Stomach (tissue), 8 donors: ENCODE measurements at regions not wholly inside any gene's neighbourhood (a gene's known extent, or its start where the extent isn't known, plus 50 kb on each side); places are given as distances from the start of the nearest gene placed in this dataset.
A peak's percentile ranks its signal among the peaks of the same experiment; 100 is the strongest.

Source experiments
- DNase-seq, 2 donors: peaks; one replicate each; pipeline versions ENCODE4 v3.0.0 to v3.0.0-alpha.2; 2013 to 2019
- H3K27ac ChIP-seq, 5 donors: fragments of 200-600 bp in 4 of 5; sonication (generic) in 4 of 5; one replicate each; pipeline ENCODE4 v1.5.1; 2013 to 2019; ENCODE audit warnings: mild to moderate bottlenecking in 1 of 5, moderate library complexity in 1 of 5
- H3K27me3 ChIP-seq, 3 donors: fragments of 200-600 bp; sonication (generic); one replicate each; pipeline ENCODE4 v1.5.1; 2017 to 2019; ENCODE audit warnings: mixed run types in 1 of 3
- H3K36me3 ChIP-seq, 4 donors: fragments of 200-600 bp; sonication (generic); 1 replicate in 3 of 4; 2 replicates in 1 of 4; pipeline ENCODE4 v1.5.1; 2016 to 2019
- H3K4me1 ChIP-seq, 4 donors: fragments of 200-600 bp; sonication (generic); one replicate each; pipeline ENCODE4 v1.5.1; 2016 to 2019
- H3K4me3 ChIP-seq, 4 donors: fragments of 200-600 bp; sonication (generic) in 3 of 4; one replicate each; pipeline ENCODE4 v1.5.1; 2016 to 2019; ENCODE audit warnings: mild to moderate bottlenecking in 1 of 4
- H3K9me3 ChIP-seq, 4 donors: fragments of 200-600 bp; sonication (generic); one replicate each; pipeline ENCODE4 v1.5.1; 2016 to 2019
- CTCF ChIP-seq, 7 experiments: fragments of 450-650 bp in 4 of 7; fragments of 200-600 bp in 3 of 7; sonication (generic) in 3 of 7; IDR thresholded peaks; one replicate each; pipeline ENCODE4 v1.5.1; 2016 to 2019; ENCODE audit warnings: antibody characterized with exemption in 7 of 7, control low read depth in 2 of 7, mild to moderate bottlenecking in 1 of 7
- EP300 ChIP-seq: sonication (generic); formaldehyde crosslinking; IDR thresholded peaks from one replicate; pipeline ENCODE4 v1.6.1; 2017; ENCODE audit warnings: antibody characterized with exemption
- POLR2A ChIP-seq, 4 donors: fragments of 450-650 bp; IDR thresholded peaks; one replicate each; pipeline ENCODE4 v1.6.1; 2016; ENCODE audit warnings: antibody characterized with exemption in 4 of 4, control low read depth in 2 of 4, mild to moderate bottlenecking in 1 of 4, moderate library complexity in 1 of 4
- POLR2AphosphoS5 ChIP-seq, 3 donors: sonication (generic); formaldehyde crosslinking; IDR thresholded peaks; one replicate each; pipeline ENCODE4 v1.6.1; 2016; ENCODE audit warnings: antibody characterized with exemption in 3 of 3
- WGBS, 5 donors: extraction: QIAGEN DNeasy Blood & Tissue Kit in 3 of 5; methylation state at CpG; one replicate each; pipeline versions ENCODE4 v1.1.5 to v1.1.7; 2013 to 2018; 5-methylcytosine and 5-hydroxymethylcytosine counted together
- intact Hi-C: fragments of 100-400 bp; cut with DNase I; formaldehyde crosslinking; loops from one replicate; pipeline ENCODE4 v1.15.1; 2023; ENCODE audit warnings: low total_unique reads
- donor health status: healthy with polysubstance abuse.
- donor health status: Bipolar disorder and iron deficiency.
- donor health status: healthy.

- 79 to 82% (median 81%) methylated on average over 4 of the region's 4 CpGs for WGBS, 5 donors
- DNase-seq: no peak
- TF ChIP-seq POLR2AphosphoS5 (IDR thresholded peaks at IDR 0.05): no peak
- TF ChIP-seq POLR2A (IDR thresholded peaks at IDR 0.05): no peak
- no peak for TF ChIP-seq CTCF (IDR thresholded peaks at IDR 0.05)
- TF ChIP-seq EP300: no peak
- intact Hi-C loops: no loop called here
- H3K27me3 ChIP-seq: no peaks in the 10 kb centered on the region
- no peaks in the 10 kb centered on the region for H3K36me3 ChIP-seq
- H3K4me3 ChIP-seq: no peak overlapping the region
- no peak overlapping the region for H3K27ac ChIP-seq
- no peaks in the 10 kb centered on the region for H3K9me3 ChIP-seq
- no peaks in the 10 kb centered on the region for H3K4me1 ChIP-seq
These were observed 533.6 kb downstream of the PTPRC start for GRCh38 chr1:199172171-199173124.

GRCh38 chr1:199173356-199173755 is 534.5 kb downstream of the PTPRC start:
- no peaks in the 10 kb centered on the region for H3K36me3 ChIP-seq
- intact Hi-C loops: no loop called here
- H3K4me3 ChIP-seq: no peak overlapping the region
- TF ChIP-seq CTCF (IDR thresholded peaks at IDR 0.05): no peak
- TF ChIP-seq POLR2AphosphoS5 (IDR thresholded peaks at IDR 0.05): no peak
- no peak for TF ChIP-seq POLR2A (IDR thresholded peaks at IDR 0.05)
- TF ChIP-seq EP300: no peak
- H3K4me1 ChIP-seq: no peaks in the 10 kb centered on the region
- peak in 1 of 2 donors; percentile 50 for DNase-seq
- H3K27ac ChIP-seq: no peak overlapping the region
- H3K9me3 ChIP-seq: no peaks in the 10 kb centered on the region
- no peaks in the 10 kb centered on the region for H3K27me3 ChIP-seq

DNA sequence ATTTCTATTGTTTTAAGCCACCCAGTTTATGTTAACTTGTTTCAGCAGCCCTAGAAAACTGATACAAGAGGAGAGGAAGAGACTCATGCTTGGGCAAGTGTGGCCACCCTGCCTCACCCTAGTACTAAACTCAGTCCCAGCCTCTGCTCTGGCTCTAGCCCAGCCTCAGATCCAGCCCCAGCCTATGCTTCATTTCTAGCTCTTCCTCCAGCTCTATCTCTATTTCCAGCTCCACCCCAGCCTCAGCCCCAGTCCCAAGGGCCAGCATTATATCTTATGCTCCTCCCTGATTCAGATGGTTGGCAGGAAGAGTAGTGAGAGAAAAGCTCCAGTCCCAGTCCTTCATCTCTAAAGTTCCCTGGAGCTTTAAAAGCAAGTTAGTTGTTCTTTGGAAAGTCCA is 535.5 kb downstream of the PTPRC start:
- peak in 1 of 2 donors; percentile 3 for DNase-seq
- no peaks in the 10 kb centered on the region for H3K9me3 ChIP-seq
- H3K36me3 ChIP-seq: no peaks in the 10 kb centered on the region
- intact Hi-C loops: no loop called here
- H3K27me3 ChIP-seq: no peaks in the 10 kb centered on the region
- no peak for TF ChIP-seq CTCF (IDR thresholded peaks at IDR 0.05)
- no peak for TF ChIP-seq POLR2AphosphoS5 (IDR thresholded peaks at IDR 0.05)
- no peak for TF ChIP-seq POLR2A (IDR thresholded peaks at IDR 0.05)
- no peak overlapping the region for H3K4me3 ChIP-seq
- H3K4me1 ChIP-seq: no peaks in the 10 kb centered on the region
- H3K27ac ChIP-seq: no peak overlapping the region

- intact Hi-C loops: no loop called here
- Histone ChIP-seq H3K9me3 (no peaks in the 10 kb centered on the region), H3K27me3 (no peaks in the 10 kb centered on the region), H3K27ac (no peak overlapping the region), H3K4me1 (no peaks in the 10 kb centered on the region), H3K4me3 (no peak overlapping the region), H3K36me3 (no peaks in the 10 kb centered on the region)
- DNase-seq: no peak
- WGBS, 5 donors: 86 to 96% (median 89%) methylated on average over 5 of the region's 5 CpGs
- no peak for TF ChIP-seq POLR2AphosphoS5 (IDR thresholded peaks at IDR 0.05)
- no peak for TF ChIP-seq POLR2A (IDR thresholded peaks at IDR 0.05)
- no peak for TF ChIP-seq EP300
- TF ChIP-seq CTCF (IDR thresholded peaks at IDR 0.05): no peak
These were observed 537.9 kb downstream of the PTPRC start for GRCh38 chr1:199176713-199177112.
